ENCODE measurements at regions not wholly inside any gene's neighbourhood (a gene's known extent, or its start where the extent isn't known, plus 50 kb on each side); places are given as distances from the start of the nearest gene placed in this dataset.

DNA sequence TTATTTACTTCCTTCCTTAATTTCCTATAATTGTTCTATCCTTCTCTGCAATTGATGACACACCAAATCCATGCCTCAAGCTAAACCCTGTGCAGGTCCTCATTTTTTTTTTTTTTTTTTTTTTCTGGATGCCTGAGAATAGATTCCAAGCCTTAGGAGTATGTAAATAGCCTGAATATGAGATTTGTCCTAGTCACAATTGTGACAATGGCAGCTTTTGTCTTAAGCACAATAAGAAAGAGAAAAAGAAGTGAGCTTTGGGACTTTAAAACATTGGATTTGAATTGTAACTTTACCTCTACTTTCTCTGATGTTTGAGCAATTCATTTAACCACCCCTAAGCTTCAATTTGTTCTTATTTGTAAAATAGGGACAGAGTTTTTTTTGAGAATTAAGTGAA is 280.5 kb downstream of the TUSC1 start:
- TF ChIP-seq, protein P1, sequence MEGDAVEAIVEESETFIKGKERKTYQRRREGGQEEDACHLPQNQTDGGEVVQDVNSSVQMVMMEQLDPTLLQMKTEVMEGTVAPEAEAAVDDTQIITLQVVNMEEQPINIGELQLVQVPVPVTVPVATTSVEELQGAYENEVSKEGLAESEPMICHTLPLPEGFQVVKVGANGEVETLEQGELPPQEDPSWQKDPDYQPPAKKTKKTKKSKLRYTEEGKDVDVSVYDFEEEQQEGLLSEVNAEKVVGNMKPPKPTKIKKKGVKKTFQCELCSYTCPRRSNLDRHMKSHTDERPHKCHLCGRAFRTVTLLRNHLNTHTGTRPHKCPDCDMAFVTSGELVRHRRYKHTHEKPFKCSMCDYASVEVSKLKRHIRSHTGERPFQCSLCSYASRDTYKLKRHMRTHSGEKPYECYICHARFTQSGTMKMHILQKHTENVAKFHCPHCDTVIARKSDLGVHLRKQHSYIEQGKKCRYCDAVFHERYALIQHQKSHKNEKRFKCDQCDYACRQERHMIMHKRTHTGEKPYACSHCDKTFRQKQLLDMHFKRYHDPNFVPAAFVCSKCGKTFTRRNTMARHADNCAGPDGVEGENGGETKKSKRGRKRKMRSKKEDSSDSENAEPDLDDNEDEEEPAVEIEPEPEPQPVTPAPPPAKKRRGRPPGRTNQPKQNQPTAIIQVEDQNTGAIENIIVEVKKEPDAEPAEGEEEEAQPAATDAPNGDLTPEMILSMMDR (IDR thresholded peaks at IDR 0.05) = no peak
- no peak for TF ChIP-seq POLR2A (IDR thresholded peaks at IDR 0.05)
